Kidney epithelial cell (primary cell): ENCODE measurements at regions not wholly inside any gene's neighbourhood (a gene's known extent, or its start where the extent isn't known, plus 50 kb on each side); places are given as distances from the start of the nearest gene placed in this dataset.

Experiments
- DNase-seq: peaks from one replicate; pipeline ENCODE4 v3.0.0-alpha.2; 2010; ENCODE audit warnings: low read depth
- H3K27me3 ChIP-seq: 2 replicates; pipeline ENCODE4 v1.6.0; 2011; ENCODE audit warnings: low read length; ENCODE audit not compliant: control insufficient read depth, insufficient read depth
- H3K36me3 ChIP-seq: 2 replicates; pipeline ENCODE4 v1.5.1; 2011; ENCODE audit warnings: low read length; ENCODE audit not compliant: control insufficient read depth, insufficient read depth
- H3K4me3 ChIP-seq: 2 replicates; pipeline ENCODE4 v1.5.1; 2011; ENCODE audit warnings: low read depth, mild to moderate bottlenecking, control low read depth, low read length
- CTCF ChIP-seq: IDR thresholded peaks from 2 replicates; pipeline ENCODE4 v1.5.1; 2011; ENCODE audit warnings: mild to moderate bottlenecking, moderate library complexity, low read length, control low read depth, inconsistent platforms; ENCODE audit not compliant: insufficient read depth, poor library complexity, severe bottlenecking

- Histone ChIP-seq H3K27me3 (no peaks in the 10 kb centered on the region), H3K36me3 (no peaks in the 10 kb centered on the region), H3K4me3 (no peak overlapping the region)
- no peak for TF ChIP-seq CTCF
- DNase-seq: no peak
Observed at GRCh38 chrX:129071390-129071789, 451.9 kb downstream of the SMARCA1 start.

GRCh38 chrX:129065895-129066294 lies 457.4 kb downstream of the SMARCA1 start:
- H3K27me3 ChIP-seq: no peaks in the 10 kb centered on the region
- TF ChIP-seq CTCF: no peak
- no peak overlapping the region for H3K4me3 ChIP-seq
- H3K36me3 ChIP-seq: no peaks in the 10 kb centered on the region
- no peak for DNase-seq

GRCh38 chrX:129058405-129058804 lies 464.9 kb downstream of the SMARCA1 start:
- DNase-seq: no peak
- no peak for TF ChIP-seq CTCF
- Histone ChIP-seq H3K4me3 (no peak overlapping the region), H3K27me3 (no peaks in the 10 kb centered on the region), H3K36me3 (no peaks in the 10 kb centered on the region)

- no peak for DNase-seq
- Histone ChIP-seq H3K36me3 (no peaks in the 10 kb centered on the region), H3K27me3 (no peaks in the 10 kb centered on the region), H3K4me3 (no peak overlapping the region)
- TF ChIP-seq CTCF: no peak
Observed at GRCh38 chrX:129043138-129043537, 480.2 kb downstream of the SMARCA1 start.

- no peak for DNase-seq
- Histone ChIP-seq H3K27me3 (no peaks in the 10 kb centered on the region), H3K36me3 (no peaks in the 10 kb centered on the region), H3K4me3 (no peak overlapping the region)
- no peak for TF ChIP-seq CTCF
Observed at GRCh38 chrX:129041319-129041718, 482.0 kb downstream of the SMARCA1 start.

- H3K4me3 ChIP-seq: no peak overlapping the region
- H3K36me3 ChIP-seq: no peaks in the 10 kb centered on the region
- no peak for DNase-seq
- TF ChIP-seq CTCF: no peak
- no peaks in the 10 kb centered on the region for H3K27me3 ChIP-seq
Observed at GRCh38 chrX:129040124-129040523, 483.2 kb downstream of the SMARCA1 start.
